ENCODE measurements at regions not wholly inside any gene's neighbourhood (a gene's known extent, or its start where the extent isn't known, plus 50 kb on each side); places are given as distances from the start of the nearest gene placed in this dataset.

GRCh38 chr1:175894581-175894980, 151.2 kb upstream of the TNR start:
- no peak for DNase-seq (ENCODE audit: low read depth)
- H3K4me3 ChIP-seq (ENCODE audit: low read length) = no peak overlapping the region
- TF ChIP-seq, protein P1, sequence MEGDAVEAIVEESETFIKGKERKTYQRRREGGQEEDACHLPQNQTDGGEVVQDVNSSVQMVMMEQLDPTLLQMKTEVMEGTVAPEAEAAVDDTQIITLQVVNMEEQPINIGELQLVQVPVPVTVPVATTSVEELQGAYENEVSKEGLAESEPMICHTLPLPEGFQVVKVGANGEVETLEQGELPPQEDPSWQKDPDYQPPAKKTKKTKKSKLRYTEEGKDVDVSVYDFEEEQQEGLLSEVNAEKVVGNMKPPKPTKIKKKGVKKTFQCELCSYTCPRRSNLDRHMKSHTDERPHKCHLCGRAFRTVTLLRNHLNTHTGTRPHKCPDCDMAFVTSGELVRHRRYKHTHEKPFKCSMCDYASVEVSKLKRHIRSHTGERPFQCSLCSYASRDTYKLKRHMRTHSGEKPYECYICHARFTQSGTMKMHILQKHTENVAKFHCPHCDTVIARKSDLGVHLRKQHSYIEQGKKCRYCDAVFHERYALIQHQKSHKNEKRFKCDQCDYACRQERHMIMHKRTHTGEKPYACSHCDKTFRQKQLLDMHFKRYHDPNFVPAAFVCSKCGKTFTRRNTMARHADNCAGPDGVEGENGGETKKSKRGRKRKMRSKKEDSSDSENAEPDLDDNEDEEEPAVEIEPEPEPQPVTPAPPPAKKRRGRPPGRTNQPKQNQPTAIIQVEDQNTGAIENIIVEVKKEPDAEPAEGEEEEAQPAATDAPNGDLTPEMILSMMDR (conservative IDR thresholded peaks at IDR 0.05; ENCODE audit: low read length) = no peak

- TF ChIP-seq, protein P1 (conservative IDR thresholded peaks at IDR 0.05; ENCODE audit: low read length) = no peak
- no peak overlapping the region for H3K4me3 ChIP-seq (ENCODE audit: low read length)
- DNase-seq (ENCODE audit: low read depth) = no peak
These were observed 149.8 kb upstream of the TNR start for GRCh38 chr1:175893192-175893591.

DNA sequence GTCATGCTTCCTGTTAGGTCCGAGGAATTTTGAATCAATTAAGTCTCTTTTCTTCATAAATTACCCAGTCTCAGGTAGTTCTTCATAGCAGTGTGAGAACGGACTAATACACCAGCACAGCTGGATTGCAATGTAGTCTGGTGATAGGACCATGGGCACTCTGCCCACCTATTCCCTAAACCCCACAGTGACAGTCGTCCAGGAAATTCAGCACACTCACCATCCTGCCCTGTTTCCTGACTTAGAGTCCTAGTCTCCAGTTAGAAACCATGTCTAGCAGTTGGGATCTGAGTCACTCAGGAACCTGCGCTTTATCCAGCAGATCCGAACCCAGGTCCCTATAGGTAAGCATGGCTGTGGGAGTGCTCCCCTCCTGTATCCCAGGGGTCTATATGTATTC, 149.3 kb upstream of the TNR start:
- TF ChIP-seq, protein P1 (conservative IDR thresholded peaks at IDR 0.05; ENCODE audit: low read length) = no peak
- no peak for DNase-seq (ENCODE audit: low read depth)
- H3K4me3 ChIP-seq (ENCODE audit: low read length) = no peak overlapping the region

DNA sequence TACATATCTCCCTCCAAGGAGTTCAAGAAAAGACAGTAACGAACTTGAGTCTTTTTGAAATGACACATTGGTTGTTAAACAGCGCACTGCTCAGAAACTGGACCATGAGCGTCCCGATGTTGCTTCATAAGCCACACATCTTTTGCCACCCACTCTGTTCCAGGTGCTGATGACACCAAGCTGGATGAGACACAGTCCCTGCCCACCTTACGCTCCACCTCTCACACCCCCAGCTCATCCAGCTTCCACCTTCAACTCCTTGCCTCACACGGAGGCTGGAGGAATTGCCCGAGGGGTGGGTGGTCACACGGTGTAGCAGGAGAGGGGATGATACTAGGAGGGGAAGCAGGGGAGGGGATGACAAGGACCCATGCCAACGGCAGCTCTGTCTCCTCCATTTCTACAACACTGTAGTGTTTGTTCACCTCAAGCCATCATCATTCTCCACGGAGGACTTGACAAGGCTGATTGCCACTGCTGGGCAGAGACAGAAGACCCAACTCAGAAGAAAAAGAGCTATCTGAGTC, 148.5 kb upstream of the TNR start:
- DNase-seq (ENCODE audit: low read depth) = no peak
- TF ChIP-seq, protein P1 (conservative IDR thresholded peaks at IDR 0.05; ENCODE audit: low read length) = no peak
- no peak overlapping the region for H3K4me3 ChIP-seq (ENCODE audit: low read length)

- DNase-seq (ENCODE audit: low read depth) = no peak
- TF ChIP-seq, protein P1 (conservative IDR thresholded peaks at IDR 0.05; ENCODE audit: low read length) = no peak
- no peak overlapping the region for H3K4me3 ChIP-seq (ENCODE audit: low read length)
These were observed 147.6 kb upstream of the TNR start for GRCh38 chr1:175890958-175891357.

DNA sequence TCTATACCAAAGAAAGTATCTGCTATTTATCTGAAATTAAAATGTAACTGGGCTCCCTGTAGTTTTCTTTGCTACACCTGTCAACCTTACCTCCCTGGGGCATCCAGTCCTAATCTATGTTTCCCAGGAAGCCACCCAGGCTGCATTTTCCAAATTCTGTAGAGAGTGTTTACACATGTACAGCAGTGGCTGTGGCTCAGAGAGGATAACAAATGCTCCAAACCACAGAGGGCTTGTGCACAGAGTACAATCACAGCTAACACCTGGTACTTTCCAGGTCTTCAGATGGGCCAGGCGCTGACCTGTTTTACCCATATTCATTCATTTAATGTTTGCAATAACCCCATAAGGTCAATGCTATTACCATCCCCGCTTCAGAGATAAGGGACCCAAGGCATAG, 146.5 kb upstream of the TNR start:
- DNase-seq (ENCODE audit: low read depth) = no peak
- TF ChIP-seq, protein P1 (conservative IDR thresholded peaks at IDR 0.05; ENCODE audit: low read length) = no peak

DNA sequence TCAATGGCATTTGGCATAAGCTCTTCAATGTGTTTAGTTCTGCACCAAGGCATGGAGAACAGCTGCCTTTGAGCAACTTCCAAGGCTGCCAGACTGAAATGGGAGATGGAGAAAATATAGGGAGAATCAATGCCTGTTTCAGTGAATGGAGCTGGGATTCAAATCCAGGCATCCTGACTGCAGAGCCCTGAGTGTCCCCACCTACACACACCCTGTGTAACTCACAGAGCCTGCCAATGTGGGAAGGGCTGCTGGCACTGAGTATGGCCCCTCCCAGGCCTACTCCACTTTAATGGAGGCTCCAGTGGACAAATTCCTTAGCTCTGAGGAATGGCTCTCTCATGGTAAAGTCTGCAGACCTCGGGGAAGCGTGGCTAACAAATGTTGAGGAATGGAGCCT, 145.6 kb upstream of the TNR start:
- peak; percentile 11 for DNase-seq (ENCODE audit: low read depth)
- H3K4me3 ChIP-seq (ENCODE audit: low read length) = no peak overlapping the region
- TF ChIP-seq, protein P1 (conservative IDR thresholded peaks at IDR 0.05; ENCODE audit: low read length) = no peak

More for the DNA sequence above, 146.5 kb upstream of the TNR start:
- no peak overlapping the region for H3K4me3 ChIP-seq (ENCODE audit: low read length)
